ENCODE measurements at regions not wholly inside any gene's neighbourhood (a gene's known extent, or its start where the extent isn't known, plus 50 kb on each side); places are given as distances from the start of the nearest gene placed in this dataset.

GRCh38 chr5:1943481-1943880 is 60.8 kb upstream of the IRX4 start:
- DNase-seq, result no peak

GRCh38 chr5:1942630-1943029 is 59.9 kb upstream of the IRX4 start:
- DNase-seq, result no peak

DNA sequence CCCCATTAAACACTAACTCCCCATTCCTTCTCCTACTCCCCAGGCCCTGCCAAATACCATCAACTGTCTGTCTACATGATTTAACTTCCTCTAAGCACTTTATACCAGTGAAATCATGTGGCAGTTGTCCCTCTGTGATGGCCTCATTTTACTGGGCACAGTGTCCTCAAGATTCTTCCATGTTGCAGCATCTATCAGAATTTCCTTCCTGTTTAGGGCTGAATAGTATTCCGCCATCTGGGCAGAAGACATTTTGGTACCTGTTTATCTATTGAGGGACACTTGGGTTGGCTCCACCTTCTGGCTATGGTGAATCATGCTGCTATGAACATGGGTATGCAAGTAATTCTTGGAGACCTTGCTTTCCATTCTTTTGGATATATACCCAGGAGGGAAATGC is 59.4 kb upstream of the IRX4 start:
- DNase-seq, result no peak

DNA sequence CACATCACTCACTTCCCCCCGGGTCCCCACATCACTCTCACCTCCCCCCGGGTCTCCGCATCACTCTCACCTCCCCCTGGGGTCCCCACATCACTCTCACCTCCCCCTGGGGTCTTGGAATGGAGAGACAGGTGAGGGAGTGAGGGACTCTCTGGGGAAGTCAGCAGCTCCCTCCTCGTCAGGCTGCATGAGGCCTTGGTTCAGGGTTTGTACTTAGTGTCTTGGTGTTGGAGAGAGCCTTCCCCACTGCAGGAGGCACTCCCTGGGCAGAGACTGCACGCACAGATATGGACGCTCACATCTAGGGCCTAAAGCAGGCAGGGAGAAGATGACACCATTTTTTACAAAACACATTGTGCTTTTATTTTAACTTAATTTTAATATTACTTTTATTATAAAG is 56.5 kb upstream of the IRX4 start:
- DNase-seq, result no peak

- DNase-seq, result no peak
These were observed 55.7 kb upstream of the IRX4 start for GRCh38 chr5:1938310-1939000.

GRCh38 chr5:1937590-1937989 is 54.9 kb upstream of the IRX4 start:
- DNase-seq, result no peak

GRCh38 chr5:1936901-1937300 is 54.2 kb upstream of the IRX4 start:
- no peak for DNase-seq

DNA sequence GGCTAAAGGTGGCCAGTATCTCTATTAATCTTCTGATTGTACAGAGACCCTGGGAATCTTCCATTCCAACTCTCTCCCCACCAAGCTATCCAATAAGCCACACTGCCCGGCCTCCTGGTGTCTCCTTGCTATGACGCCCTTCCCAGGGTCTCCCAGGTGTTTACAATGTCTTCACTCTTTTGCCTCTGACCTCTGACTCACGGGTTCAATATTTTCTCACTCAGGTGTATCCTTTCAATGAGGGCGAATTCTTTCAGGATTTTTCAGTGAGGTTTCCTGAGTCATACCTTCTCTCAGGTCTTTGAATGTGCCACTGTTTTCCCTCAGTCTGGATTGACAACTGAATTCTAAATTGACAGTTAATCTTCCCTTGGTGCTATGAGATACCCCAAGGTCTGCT is 53.7 kb upstream of the IRX4 start:
- no peak for DNase-seq

GRCh38 chr5:1934801-1935429 is 52.2 kb upstream of the IRX4 start:
- DNase-seq, result no peak

DNA sequence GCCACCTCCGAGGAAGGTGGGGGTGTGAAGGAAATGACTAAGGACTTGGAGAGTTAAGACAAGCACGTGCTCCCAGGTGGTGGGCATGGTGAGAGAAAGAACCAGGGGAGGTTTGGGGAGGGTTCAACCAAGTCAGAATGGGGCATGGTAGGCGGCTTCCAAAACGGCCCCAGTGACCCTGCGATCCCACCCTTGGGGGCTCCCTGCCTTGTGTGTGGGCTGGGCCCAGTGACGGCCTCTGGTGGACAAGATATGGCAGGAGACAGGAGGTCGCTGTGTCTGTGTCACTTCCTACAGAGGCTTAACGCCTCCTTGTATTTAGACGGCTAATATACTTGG is 51.3 kb upstream of the IRX4 start:
- DNase-seq, result no peak

DNA sequence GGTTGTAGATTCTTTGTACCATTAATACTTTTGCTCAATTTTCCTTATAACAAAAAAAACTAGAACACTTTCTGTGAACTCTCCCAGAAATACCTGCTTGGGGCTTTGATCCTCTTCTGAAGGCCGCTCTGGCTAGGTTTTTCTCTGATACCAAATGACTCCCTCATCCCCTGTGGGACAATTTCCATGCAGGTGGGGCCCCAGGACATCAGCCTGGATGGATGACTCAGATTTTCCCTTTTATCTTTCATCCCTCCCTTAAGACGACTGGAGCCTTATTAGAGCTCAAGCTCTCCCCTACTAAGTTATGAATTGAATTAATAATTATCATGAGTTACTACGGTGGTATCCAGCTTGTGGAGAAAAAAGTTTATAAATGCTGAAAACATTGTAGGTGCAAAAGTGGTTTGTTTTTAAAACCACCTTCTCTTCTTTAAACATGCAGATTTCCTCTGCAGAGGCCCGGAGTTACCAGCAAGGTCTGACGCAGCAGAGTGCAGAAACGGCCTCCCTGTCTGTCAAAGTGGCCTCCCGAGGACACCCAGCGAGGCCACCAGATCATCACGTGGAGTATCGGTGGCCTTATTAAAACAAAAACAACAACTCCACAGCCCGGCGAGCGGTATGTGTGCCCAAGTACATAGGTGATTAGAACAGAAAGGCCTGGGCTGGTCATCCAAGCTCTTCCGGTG is 50.8 kb upstream of the IRX4 start:
- no peak for DNase-seq
